IMR-90 (cell line): ENCODE measurements at regions not wholly inside any gene's neighbourhood (a gene's known extent, or its start where the extent isn't known, plus 50 kb on each side); places are given as distances from the start of the nearest gene placed in this dataset.

Experiments
- ATAC-seq: fragments of 200-7000 bp; cut with Tn5 transposase; 2 replicates; pipeline ENCODE4 v1.9.1; 2020; ENCODE audit warnings: low read depth, mild to moderate bottlenecking, moderate library complexity
- BruUV-seq: library from RNA; stranded (reverse); fragments of 400-500 nt; replicated peaks from 2 replicates; lab custom pipeline; 2021; lab: Mats Ljungman, UMichigan
- CTCF ChIA-PET: fragments of 300-600 bp; formaldehyde crosslinking; extraction: SDS; loops from one replicate; lab custom pipeline; 2021; ENCODE audit warnings: antibody characterized with exemption; lab: Yijun Ruan, JAX
- POLR2A ChIA-PET: fragments of 300-600 bp; sonication (Branson Sonifier 250); formaldehyde crosslinking; loops from one replicate; lab custom pipeline; 2022; ENCODE audit warnings: antibody characterized with exemption; ENCODE audit not compliant: unreplicated experiment; lab: Charles Lee
- DNase-seq: peaks from one replicate; pipeline ENCODE4 v3.0.0; 2013
- H2AFZ ChIP-seq: replicated peaks from 2 replicates; pipeline ENCODE3; 2013; ENCODE audit warnings: low read length, mild to moderate bottlenecking; ENCODE audit not compliant: poor library complexity
- H2AK5ac ChIP-seq: 2 replicates; pipeline ENCODE4 v1.6.1; 2013; ENCODE audit warnings: low read depth, low read length, inconsistent platforms
- H2AK9ac ChIP-seq: replicated peaks from 2 replicates; pipeline ENCODE3; 2013; ENCODE audit warnings: mild to moderate bottlenecking, low read depth, low read length, moderate library complexity; ENCODE audit not compliant: poor library complexity
- H2BK120ac ChIP-seq: 2 replicates; pipeline ENCODE4 v1.6.1; 2013; ENCODE audit warnings: low read depth, low read length, inconsistent platforms
- H2BK15ac ChIP-seq: 3 replicates; pipeline ENCODE4 v1.6.1; 2013; ENCODE audit warnings: low read depth, low read length, inconsistent platforms
- H2BK20ac ChIP-seq: 2 replicates; pipeline ENCODE4 v1.6.1; 2013; ENCODE audit warnings: low read depth, mild to moderate bottlenecking, inconsistent platforms, low read length, moderate library complexity
- H2BK5ac ChIP-seq: 2 replicates; pipeline ENCODE4 v1.6.1; 2013; ENCODE audit warnings: mild to moderate bottlenecking, low read depth, low read length, inconsistent platforms; ENCODE audit not compliant: poor library complexity, severe bottlenecking
- H3K14ac ChIP-seq: replicated peaks from 2 replicates; pipeline ENCODE4 v1.6.1; 2013; ENCODE audit warnings: low read depth, low read length, inconsistent platforms
- H3K18ac ChIP-seq: 2 replicates; pipeline ENCODE4 v1.6.1; 2013; ENCODE audit warnings: low read depth, low read length, control low read depth
- H3K23ac ChIP-seq: 2 replicates; pipeline ENCODE4 v1.6.1; 2013; ENCODE audit warnings: low read depth, low read length, inconsistent platforms
- H3K27ac ChIP-seq: 2 replicates; pipeline ENCODE4 v1.5.1; 2013; ENCODE audit warnings: mild to moderate bottlenecking, control low read depth, low read length; ENCODE audit not compliant: insufficient read depth
- H3K27me3 ChIP-seq: 2 replicates; pipeline ENCODE4 v1.6.1; 2013; ENCODE audit warnings: low read length; ENCODE audit not compliant: control insufficient read depth, insufficient read depth
- H3K36me3 ChIP-seq: 2 replicates; pipeline ENCODE4 v1.6.1; 2013; ENCODE audit warnings: low read length, mixed read lengths; ENCODE audit not compliant: control insufficient read depth, insufficient read depth
- H3K4ac ChIP-seq: 2 replicates; pipeline ENCODE4 v1.6.1; 2013; ENCODE audit warnings: low read depth, low read length, inconsistent platforms
- H3K4me1 ChIP-seq: 2 replicates; pipeline ENCODE4 v1.6.1; 2013; ENCODE audit warnings: low read length, mixed read lengths; ENCODE audit not compliant: control insufficient read depth, insufficient read depth
- H3K4me2 ChIP-seq: 2 replicates; pipeline ENCODE4 v1.6.1; 2013; ENCODE audit warnings: low read depth, mild to moderate bottlenecking, control low read depth, low read length, moderate library complexity
- H3K4me3 ChIP-seq: 2 replicates; pipeline ENCODE4 v1.5.1; 2013; ENCODE audit warnings: low read depth, mild to moderate bottlenecking, control low read depth, low read length, moderate library complexity; ENCODE audit not compliant: insufficient read depth
- H3K56ac ChIP-seq: 2 replicates; pipeline ENCODE4 v1.6.1; 2013; ENCODE audit warnings: low read length, inconsistent platforms; ENCODE audit not compliant: insufficient read depth; ENCODE audit errors: extremely low read depth
- H3K79me1 ChIP-seq, 2 experiments: 2 replicates each; pipeline ENCODE4 v1.6.1; 2013; ENCODE audit warnings: low read length in 2 of 2, inconsistent platforms in 1 of 2, low read depth in 1 of 2
- H3K9ac ChIP-seq: 2 replicates; pipeline ENCODE4 v1.6.1; 2013; ENCODE audit warnings: low read depth, low read length, control low read depth
- H3K9me1 ChIP-seq: 2 replicates; pipeline ENCODE4 v1.6.1; 2013; ENCODE audit warnings: low read length, inconsistent platforms; ENCODE audit not compliant: insufficient read depth
- H3K9me3 ChIP-seq: 2 replicates; pipeline ENCODE4 v1.6.1; 2013; ENCODE audit warnings: low read length; ENCODE audit not compliant: control insufficient read depth, insufficient read depth
- H4K20me1 ChIP-seq: 2 replicates; pipeline ENCODE4 v1.6.1; 2013; ENCODE audit warnings: low read length, inconsistent platforms; ENCODE audit not compliant: insufficient read depth
- H4K5ac ChIP-seq: 2 replicates; pipeline ENCODE4 v1.6.1; 2013; ENCODE audit warnings: mild to moderate bottlenecking, low read depth, low read length, control low read depth
- H4K8ac ChIP-seq, 2 experiments: 2 replicates each; pipeline ENCODE4 v1.6.1; 2013; ENCODE audit warnings: low read depth in 2 of 2, low read length in 2 of 2, control low read depth in 1 of 2, inconsistent platforms in 1 of 2
- H4K91ac ChIP-seq: 2 replicates; pipeline ENCODE4 v1.6.1; 2013; ENCODE audit warnings: low read depth, low read length, inconsistent platforms; ENCODE audit not compliant: insufficient read depth
- ELK1 ChIP-seq: fragments of 150-350 bp; IDR thresholded peaks from 2 replicates; pipeline ENCODE4 v1.6.1; 2016; ENCODE audit warnings: low read depth, mild to moderate bottlenecking, low read length, moderate library complexity, borderline replicate concordance
- FOS ChIP-seq: fragments of 150-350 bp; IDR thresholded peaks from 2 replicates; pipeline ENCODE4 v1.6.1; 2016; ENCODE audit warnings: low read depth, low read length
- MAZ ChIP-seq: IDR thresholded peaks from 2 replicates; pipeline ENCODE4 v1.6.1; 2012; ENCODE audit warnings: low read depth, mild to moderate bottlenecking, low read length, improper control_type of control experiment, moderate library complexity, borderline replicate concordance
- MXI1 ChIP-seq: IDR thresholded peaks from 2 replicates; pipeline ENCODE4 v1.6.1; 2012; ENCODE audit warnings: low read depth, mild to moderate bottlenecking, low read length, moderate library complexity, borderline replicate concordance
- RFX5 ChIP-seq: IDR thresholded peaks from 2 replicates; pipeline ENCODE4 v1.8.0; 2012; ENCODE audit warnings: low read depth, mild to moderate bottlenecking, low read length, moderate library complexity
- USF2 ChIP-seq: fragments of 150-350 bp; IDR thresholded peaks from 2 replicates; pipeline ENCODE4 v1.6.1; 2017; ENCODE audit warnings: mild to moderate bottlenecking, antibody characterized with exemption, low read length, low read depth
- WGBS, 2 experiments: methylation state at CpG; one replicate each; pipeline versions ENCODE4 v1.1.5 to v1.1.7; 2013; ENCODE audit warnings: missing lambda C conversion rate in 2 of 2; ENCODE audit not compliant: insufficient read length in 1 of 2; ENCODE audit errors: extremely low coverage in 2 of 2; 5-methylcytosine and 5-hydroxymethylcytosine counted together
- dilution Hi-C: fragments of 300-500 bp; cut with HindIII; formaldehyde crosslinking; loops from one replicate; pipeline ENCODE4 v1.14.3; 2018; ENCODE audit warnings: low sequenced_read_pairs; ENCODE audit not compliant: unreplicated experiment
- in situ Hi-C: fragments of 300-500 bp; cut with MboI; formaldehyde crosslinking; loops from 3 replicates; pipeline ENCODE4 v1.14.3; 2019; ENCODE audit warnings: low sequenced_read_pairs, inconsistent platforms, mixed read lengths
- intact Hi-C: fragments of 100-400 bp; cut with micrococcal nuclease; formaldehyde crosslinking; loops from 2 replicates; pipeline ENCODE4 v1.10.0; 2022

- H4K20me1 ChIP-seq, result no peaks in the 10 kb centered on the region
- no peak for ATAC-seq
- intact Hi-C loops, result no loop called here
- H2BK5ac ChIP-seq, result no peak overlapping the region
- H3K9ac ChIP-seq, result no peak overlapping the region
- H3K18ac ChIP-seq, result no peak overlapping the region
- H3K9me3 ChIP-seq, result no peaks in the 10 kb centered on the region
- H4K8ac ChIP-seq, result no peak overlapping the region
- CTCF ChIA-PET, result interaction anchor here (1.1 kb wide), 1 partner anchor 15 kb away, joined by 3 read pairs; no protein-coding TSS in a partner anchor
- no peak overlapping the region for H4K91ac ChIP-seq
- H3K4me1 ChIP-seq, result no peaks in the 10 kb centered on the region
- H2BK20ac ChIP-seq, result no peak overlapping the region
- H3K79me1 ChIP-seq, result no peaks in the 10 kb centered on the region
- no peak for DNase-seq
- H3K4me2 ChIP-seq, result no peak overlapping the region
- H3K9me1 ChIP-seq, result no peaks in the 10 kb centered on the region
- no peak overlapping the region for H3K4ac ChIP-seq
- H3K36me3 ChIP-seq, result no peaks in the 10 kb centered on the region
- no peak for TF ChIP-seq RFX5
- TF ChIP-seq ELK1, result no peak
- TF ChIP-seq MXI1, result no peak
- TF ChIP-seq MAZ, result no peak
- TF ChIP-seq USF2, result no peak
- no peak for TF ChIP-seq FOS
- dilution Hi-C loops, result no loop called here
- no peak overlapping the region for H2BK120ac ChIP-seq
- in situ Hi-C loops, result no loop called here
- H4K5ac ChIP-seq, result no peak overlapping the region
- H2AK9ac ChIP-seq, result no peak overlapping the region
- POLR2A ChIA-PET, result no interaction called here
- H3K27me3 ChIP-seq, result peaks cover 53% of the 10 kb centered on the region
- BruUV-seq, result no TSS peak
- H2AK5ac ChIP-seq, result no peak overlapping the region
- no peak overlapping the region for H3K14ac ChIP-seq
- H3K4me3 ChIP-seq, result no peak overlapping the region
- no peak overlapping the region for H3K27ac ChIP-seq
- WGBS, 2 experiments, result no CpG with 5 or more reads among the region's 4 CpGs
- H3K23ac ChIP-seq, result no peak overlapping the region
- H2AFZ ChIP-seq, result no peak overlapping the region
- H3K56ac ChIP-seq, result no peak overlapping the region
- H2BK15ac ChIP-seq, result no peak overlapping the region
These were observed 74.2 kb upstream of the RASGRP1 start for GRCh38 chr15:38638811-38639210.
